Stimulated activated CD4-positive, alpha-beta T cell treated with anti-CD3 and anti-CD28 coated beads, Interleukin-4, amount 100 ng/mL, for 4 hours (primary cell): ENCODE measurements at regions not wholly inside any gene's neighbourhood (a gene's known extent, or its start where the extent isn't known, plus 50 kb on each side); places are given as distances from the start of the nearest gene placed in this dataset.

Experiments used
- DNase-seq, 2 experiments: peaks; one replicate each; pipeline ENCODE4 v3.0.0-alpha.2; 2020

DNA sequence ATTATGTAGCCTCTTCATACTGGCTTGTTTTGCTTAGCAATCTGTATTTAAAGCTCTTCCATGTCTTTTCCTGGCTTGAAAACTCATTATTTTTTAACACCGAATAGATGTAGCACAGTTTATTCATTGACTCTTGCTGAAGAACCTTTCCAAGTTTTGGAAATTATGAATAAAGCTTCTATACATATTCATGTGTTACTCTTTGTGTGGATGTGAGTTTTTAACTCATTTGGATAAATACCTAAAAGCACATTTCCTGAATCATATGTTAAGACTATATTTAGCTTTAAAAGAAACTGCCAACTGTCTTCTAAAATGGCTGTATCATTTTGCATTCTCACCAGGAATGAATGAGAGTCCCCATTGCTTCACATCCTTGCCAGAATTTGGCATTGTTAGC is 2061.7 kb upstream of the AGA start:
- DNase-seq: no peak

DNA sequence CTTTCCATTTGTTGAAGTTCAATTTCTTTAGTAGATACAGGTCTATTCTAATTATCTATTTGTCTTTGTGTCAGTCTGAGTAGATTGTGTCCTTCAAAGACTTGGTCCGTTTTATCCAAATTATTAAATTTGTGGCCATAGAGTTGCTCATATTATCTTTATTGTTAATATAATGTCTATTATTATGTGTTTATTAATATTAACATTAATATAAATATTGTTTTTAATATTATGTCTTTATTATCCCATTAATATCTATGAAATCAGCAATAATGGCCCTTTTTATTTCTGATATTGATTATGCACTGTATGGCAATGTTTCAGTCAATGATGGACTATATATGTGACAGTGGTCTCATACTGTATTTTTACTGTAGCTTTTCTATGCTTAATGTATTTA is 2067.3 kb upstream of the AGA start:
- DNase-seq: no peak

DNA sequence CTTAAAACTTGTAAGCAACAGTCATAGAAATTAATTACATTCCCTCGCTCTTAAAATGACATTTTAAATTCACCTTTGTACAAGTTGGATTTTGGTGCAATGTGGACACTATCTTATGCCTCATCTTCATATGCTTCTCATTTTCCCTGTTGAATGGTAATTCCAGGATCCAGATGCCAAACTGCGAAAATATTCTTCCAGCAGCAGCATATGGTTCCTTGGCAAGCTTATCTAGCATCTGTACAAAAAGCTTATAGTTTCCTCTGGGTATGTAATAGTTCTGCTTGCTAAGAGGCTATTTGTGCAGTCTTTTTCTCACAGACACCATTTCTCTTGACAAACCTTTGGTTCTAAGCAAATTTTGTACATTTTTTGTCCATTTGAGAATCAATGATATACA is 2079.7 kb upstream of the AGA start:
- no peak for DNase-seq

DNA sequence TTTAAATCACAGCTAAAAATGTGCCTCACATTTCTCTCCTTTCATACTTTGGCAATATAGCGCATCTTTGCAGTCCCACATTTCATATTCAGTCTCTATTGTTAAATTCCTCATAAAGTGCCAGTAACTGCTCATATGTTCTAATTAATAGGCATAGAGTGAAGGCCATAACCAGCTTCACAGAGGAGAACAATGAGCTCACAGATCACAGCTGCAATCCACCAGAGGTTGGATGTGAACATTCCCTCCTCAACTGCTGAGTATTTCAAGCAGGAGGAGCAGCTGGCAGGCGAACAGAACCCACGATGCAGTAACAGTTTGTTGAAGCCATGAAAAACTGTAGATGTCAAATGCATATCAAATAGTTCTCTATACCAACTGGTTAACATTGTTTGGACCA is 2088.7 kb upstream of the AGA start:
- DNase-seq: no peak

DNA sequence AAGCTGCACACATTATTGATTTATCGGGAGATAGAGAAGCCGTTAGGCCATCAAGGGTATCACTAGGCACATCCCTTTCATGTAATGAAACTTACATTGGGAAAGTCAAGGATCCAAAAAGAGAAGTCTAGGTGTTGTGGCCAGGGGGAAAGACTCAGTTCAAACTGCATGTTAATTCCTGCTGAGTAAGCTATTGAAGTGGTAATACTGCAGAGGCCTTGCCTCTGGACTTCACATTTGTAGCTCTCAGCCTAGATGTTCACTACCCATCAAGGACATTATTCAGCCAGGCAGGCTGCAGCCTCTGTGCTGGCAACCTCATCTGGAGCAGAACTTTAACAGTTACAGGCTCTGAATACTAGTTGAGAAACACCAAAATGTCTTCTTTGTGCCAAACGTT is 2094.5 kb upstream of the AGA start:
- DNase-seq: no peak

DNA sequence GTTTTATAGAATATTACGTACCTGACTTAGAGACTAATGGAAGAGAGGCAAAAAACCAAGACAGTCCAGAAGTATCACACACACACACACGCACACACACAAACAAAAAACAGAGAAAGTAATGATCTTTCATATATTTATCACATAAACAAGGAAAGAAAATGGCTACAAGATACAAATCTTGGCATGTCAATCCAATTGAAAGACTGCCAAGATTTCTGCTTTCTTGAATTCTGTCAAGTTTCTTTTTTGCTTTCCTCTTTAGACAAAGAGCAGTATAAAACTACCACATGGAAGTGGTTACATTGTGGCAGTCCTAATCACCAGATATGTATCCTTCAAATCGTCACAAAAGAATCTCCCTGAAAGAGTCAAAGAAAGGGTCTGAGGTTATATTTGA is 2097.4 kb upstream of the AGA start:
- no peak for DNase-seq

DNA sequence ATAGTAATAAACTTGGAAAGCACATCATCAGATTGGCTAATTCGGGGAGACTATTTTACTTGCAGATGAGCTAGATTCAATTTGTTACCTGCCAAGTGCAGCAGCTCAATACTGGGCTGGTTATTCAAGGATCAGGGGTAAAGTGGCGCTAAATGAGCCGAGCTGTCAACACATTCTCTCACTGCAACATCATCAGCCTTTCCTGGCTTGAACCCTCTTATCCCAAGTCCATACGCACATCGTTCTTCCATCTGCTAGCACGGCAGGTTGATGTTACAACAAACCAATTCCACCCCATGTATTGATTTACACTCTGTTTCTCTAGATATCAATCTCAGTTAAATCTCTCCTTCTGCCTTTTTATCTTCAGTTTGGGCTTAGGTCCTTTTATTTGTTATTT is 2101.5 kb upstream of the AGA start:
- DNase-seq: no peak

DNA sequence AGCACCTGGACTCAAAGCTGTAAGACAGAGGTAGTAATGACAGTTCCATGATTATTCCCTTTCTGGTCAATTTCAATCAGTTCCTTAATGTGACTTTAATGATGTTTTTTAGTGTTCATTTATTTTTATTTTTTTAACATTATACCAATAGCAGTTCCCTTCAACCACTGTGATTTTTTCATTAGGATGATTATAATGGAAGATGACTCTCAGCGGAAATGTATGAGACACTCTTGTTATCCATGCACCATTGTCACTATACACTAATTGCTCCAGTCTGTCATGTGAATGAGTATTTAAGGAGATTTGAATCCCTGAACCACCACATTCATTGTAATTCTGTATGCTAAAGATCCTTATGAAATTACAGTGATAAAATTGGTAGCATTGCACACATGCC is 2102.3 kb upstream of the AGA start:
- DNase-seq: no peak

DNA sequence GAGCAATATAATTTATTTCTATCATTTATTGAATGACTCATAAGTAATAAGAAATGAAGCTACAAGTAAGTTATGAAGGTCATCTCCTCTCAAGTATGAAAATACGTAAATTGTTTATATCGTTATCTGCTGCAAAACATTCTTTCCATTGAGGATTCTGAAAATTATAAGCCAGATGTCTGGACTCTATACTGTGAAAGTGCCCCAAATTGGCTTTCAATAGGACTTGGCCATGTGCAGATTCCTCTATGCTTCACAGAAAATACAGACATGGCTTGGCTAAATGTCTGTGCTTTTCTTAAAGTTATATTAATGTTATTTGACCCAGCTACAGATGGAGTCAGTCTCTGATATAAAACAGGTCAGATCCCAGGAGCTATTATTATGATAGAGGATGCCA is 2109.9 kb upstream of the AGA start:
- DNase-seq: no peak

DNA sequence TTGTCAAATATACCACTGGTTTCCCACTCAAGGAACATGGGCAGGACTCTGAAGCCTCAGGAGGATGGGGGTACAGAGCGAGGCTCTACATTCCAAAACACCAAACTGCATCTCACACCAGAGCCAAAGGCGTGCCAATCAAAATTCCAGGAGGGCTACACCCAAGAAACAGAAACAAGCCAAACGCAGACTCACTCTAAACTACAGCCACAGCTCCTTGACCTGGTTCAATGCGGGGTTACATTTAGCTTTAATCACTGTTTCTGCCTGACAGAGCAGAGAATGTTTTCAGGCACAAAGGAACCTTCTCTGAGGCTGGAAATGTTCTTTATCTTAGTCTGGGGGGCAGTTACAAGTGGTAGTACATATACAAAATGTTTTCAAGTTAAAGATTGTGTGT is 2121.5 kb upstream of the AGA start:
- no peak for DNase-seq

DNA sequence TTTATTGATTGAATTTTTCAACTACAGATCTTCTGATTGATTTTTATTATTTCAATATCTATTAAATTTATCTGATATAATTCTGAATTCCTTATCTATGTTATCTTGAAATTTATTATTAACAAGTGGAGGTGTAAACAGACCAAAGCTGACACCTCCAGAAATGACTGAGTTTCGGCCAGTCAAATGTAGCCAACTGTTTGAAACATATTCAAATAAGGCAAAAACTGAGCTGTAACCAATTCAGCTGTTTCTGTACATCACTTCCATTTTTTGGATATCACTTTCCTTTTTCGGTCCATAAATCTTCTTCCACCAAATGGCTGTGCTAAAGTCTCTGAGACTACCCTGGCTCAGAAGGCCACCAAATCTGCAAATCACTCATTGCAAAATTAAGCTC is 2127.3 kb upstream of the AGA start:
- no peak for DNase-seq

DNA sequence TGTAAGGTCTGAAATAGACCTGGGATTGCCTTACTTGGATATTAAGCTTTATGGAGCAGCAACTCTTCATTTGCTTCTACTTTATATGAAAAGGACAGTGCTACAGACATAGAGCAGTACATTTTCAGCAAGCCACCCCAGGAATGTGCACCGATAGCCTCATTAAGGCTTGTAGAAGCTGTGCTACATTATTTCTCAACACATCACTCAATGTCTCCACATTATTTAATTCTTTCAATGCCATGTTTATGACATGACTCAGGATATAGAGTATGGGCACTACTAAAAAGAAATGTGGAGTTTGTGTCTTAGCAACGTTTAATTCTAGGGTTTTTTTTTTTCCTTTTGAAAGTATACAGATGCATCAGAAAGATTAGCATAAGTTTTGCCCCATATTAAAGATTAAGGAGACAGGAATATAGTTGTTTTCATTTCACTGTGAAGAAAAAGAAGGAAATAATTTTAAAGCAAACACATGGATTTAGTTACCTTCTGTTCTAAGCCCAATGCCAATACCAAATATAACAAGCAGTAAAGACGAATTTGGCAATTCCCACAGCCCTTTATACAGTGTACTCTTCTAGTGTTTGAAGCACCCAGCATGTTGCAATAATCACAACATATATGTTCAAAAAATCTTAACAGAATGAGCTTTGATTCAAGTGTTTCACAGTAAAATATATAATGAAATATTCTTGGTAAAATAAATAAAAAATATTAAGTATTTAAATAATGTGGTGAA is 2140.1 kb upstream of the AGA start:
- DNase-seq: no peak

DNA sequence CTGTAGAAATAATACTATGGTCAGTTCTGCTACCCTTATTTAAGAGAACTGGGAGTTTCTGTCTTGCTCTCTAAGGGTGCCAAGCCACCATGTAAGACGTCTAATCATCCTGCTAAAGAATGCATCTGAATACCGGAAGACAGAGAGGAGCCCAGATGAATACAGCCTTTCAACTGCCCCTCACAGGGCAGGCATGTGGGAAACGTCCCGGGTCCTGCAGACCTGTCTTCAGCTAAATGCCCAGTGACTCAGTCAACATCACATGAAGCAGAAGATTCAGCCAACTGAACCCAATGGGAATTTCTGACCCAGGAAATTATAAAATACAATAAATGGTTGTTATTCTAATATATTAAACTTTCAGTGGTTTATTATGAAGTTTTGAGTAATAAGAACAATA is 2141.0 kb upstream of the AGA start:
- DNase-seq: no peak

DNA sequence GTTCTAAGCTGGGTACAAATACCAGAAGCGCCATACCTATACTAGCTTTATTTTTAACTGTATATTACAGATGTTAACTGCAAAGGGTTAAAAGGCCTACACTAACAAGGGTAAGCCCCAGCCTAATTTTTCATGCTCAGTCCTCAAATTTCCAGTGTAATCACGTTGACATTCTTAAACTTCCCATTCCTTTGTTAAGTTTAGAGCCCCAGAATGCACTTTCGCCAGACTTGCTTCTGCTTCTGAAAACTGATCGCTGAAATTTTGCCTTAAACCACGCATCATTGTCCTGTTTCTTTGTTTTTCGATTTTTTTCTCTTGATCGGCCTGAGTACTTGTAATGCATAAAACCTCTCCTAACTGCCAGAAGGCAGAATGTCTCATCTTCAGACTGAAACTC is 2141.9 kb upstream of the AGA start:
- DNase-seq: no peak

DNA sequence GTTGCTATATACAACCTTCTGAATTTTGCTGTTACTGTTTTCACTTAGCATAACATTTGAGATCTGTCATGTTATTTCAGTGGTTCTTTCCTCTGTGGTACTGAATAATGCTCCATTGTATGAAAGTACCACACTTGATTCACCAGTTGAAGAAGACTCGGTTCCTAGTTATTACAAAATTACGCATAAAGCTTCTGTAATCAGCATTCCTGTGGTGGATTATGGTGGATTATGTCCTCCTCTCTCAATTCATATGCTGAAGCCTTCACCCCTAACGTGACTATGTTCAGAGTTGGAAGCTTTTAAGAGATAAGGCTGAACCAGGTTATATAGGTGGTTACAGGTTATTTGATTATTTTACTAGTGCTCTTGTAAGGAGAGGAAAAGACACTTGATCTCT is 2143.5 kb upstream of the AGA start:
- no peak for DNase-seq

DNA sequence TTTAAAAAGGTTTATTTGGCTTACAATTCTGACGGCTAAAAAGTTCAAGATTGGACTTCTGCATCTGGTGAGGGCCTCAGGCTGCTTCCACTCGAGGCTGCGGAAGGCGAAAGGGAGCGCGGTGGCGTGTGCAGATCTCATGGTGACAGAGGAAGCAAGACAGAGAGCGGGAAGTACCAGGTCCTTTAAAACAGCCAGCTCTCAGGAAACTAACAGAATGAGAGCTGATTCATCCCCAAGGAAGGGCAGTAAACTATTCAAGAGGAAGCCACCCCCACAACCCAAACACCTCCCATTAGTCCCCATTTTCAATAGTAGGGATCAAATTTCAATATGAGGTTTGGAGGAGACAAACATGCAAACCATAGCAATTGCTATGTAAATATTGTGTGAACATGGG is 2144.2 kb upstream of the AGA start:
- DNase-seq: no peak

DNA sequence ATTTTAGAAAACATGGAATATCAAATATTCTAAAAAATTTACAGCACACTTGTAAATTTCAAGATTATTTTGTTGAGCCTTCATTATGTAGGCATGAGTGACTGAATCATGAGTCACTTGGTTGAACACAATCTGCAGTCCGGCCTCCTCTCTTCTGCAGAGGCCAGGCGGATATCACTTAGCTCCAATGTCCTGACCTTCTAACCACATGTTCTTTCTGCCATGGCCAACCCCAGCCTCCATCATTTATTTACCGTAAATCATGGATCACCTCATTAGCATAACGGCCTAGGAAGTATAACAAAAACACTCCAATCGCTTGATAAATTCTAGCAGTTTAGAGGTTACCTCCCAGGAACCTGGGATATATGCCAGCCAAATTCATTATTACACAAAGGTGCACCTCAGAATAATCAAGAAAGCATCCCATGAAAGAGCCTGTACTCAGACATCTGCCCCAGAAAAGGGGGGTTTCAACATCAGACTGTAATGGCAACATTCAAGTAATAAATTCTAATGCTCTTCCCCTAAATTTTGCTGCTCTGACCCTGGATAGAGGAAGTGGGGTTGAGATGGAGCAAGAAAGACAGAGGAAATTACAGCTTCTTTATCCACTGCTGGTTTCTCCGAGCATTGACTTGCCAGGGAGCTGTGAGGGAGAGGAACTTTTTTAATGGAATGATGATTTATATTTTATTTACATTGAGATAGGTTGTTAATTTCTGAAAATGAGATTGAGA is 2153.6 kb upstream of the AGA start:
- no peak for DNase-seq

DNA sequence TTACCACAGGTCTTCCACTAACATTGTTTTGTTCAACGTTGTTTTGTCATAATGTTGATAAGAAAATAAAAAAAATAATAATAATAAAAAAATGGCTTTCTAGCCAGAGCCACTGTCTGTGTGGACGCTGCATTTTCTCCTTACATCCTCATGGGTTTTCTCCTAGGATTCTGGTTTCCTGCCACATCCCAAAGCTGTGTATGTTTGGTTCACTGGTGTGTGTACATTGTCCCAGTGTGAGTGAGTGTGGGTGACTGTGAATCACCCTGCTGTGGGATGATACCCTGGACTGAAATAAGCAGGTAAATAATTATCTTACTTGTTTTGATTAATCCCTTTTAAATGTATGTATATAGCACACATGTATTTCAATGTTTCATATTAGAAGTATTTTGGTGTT is 2154.4 kb upstream of the AGA start:
- no peak for DNase-seq

DNA sequence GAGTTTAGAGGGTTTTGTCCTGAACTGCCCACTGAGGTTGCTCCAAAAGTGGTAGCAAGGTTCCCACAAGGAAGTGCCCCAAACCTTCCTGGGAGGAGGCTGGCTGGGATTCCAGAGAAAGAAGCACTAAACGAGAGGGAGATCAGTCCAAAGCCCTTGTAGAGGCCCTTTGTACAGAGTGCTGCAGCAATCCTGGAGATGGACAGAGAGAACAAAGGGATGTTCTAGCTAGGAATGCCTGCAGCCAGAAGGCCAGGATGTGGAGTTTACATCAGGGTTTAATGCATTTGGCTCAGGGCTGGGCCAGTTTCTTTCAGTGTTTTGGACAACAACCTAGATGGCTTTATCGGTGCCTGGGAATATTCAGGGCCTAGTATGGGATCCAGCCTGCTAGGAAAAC is 2155.1 kb upstream of the AGA start:
- no peak for DNase-seq

DNA sequence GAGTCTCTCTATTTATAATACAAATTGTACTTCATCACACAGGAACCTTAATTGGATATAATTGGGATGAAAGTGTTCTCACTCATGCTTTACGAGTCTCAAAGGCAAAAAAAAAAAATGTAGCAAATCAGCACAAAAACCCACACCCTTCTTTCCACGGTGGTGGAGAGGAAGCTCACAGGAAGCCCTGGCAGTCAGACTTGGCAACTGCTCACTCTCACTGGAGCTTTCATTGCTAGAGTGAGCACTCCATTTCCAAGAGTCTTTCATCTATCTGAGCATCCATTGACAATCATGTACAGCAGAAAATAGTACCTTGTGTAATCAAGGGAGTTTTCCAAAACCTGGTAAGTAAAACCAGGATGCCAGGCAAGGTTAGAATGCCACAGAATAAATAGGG is 2159.4 kb upstream of the AGA start:
- no peak for DNase-seq

DNA sequence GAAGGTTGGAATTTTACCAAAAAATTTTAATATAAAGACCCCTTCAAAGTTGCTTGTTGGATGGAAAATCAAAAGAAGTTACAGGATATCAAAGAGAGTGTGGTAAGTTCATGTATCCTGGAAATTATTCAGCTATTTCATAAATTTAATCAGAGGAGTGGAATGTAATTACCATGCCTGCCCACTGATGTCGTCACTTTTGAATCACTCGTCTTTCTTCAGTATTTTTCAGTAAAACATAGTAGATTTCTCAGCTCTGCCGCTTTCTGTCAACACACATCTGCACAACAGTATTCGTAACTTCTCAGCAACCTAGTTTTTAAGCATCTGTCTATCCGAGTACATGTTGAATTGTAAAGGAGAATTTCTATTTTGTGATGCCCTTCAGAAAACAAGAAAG is 2163.0 kb upstream of the AGA start:
- DNase-seq: no peak

DNA sequence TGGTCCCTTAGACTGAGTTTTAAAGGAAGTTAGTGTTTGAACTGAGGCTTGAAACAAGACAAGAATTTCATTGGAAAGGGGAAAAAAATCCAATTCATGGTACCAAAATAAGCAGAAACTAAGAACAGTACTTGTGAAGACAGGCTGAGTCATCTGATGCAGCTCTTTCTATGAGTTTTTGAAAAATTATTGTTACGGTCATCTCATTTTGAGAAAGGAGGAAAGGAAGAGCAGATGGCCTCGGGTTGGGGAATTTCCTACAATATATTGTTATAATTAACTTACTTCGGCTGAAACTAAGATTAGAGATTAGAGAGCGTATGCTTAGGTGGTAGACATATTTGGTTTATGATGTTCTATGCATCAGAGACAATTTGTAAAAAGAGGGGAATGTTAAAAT is 2164.8 kb upstream of the AGA start:
- DNase-seq: no peak

DNA sequence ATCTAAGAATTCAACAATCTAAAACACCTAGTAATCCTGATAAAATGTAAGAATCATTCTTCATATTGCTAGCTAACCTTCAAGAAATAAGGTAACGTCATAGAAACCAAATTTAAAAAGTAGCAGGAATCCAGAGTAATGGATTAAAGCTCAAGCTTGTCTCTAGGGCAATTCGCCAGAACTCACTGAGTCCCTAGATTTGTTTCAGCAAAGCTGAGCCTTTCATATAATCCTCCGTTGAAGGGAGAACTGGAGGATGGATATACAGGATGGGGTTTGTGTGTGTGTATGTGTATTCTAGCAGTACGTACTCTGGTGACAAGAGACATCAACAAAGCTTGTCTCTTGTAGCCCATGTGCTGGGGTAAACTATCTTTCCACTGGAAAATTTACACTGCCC is 2173.5 kb upstream of the AGA start:
- DNase-seq: no peak

DNA sequence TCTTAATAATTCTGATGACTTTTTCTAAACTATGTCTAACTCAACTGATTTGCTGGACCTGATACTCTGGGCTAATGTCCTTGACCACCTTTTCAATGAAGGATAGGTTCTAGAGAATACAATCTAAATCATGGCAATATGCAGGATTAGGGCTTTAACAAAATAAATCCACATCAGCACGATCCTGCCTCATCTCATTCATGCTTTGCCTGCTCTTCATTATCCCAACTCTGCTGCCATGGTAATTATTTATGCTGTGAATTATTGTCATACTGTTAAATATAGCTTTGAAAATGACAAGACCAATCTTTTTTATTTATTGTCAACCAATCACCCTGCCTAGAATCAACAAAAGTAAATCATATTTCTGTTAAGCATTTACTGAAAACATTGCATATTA is 2176.7 kb upstream of the AGA start:
- DNase-seq: no peak

DNA sequence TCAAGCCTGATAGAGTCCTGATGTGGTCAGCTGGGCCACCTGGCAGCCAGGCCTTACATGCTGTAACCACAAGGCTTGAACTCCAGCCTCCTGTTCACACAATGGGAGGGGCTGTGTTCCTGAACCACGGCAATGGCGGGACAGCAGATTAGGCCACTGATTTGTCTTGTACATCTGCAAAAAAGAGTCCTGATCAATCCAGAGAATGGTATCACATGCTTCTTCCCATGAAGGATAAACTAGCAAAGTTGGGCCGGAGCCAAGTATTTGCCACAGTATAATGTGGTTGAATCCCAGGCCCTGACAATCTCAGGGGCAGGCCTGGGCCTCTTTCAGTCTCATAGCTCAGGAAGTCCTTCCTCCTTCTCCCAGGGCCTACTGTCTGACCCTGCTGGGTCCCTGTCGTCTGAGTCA is 2182.5 kb upstream of the AGA start:
- no peak for DNase-seq
